HEK293 (cell line): ENCODE measurements at regions not wholly inside any gene's neighbourhood (a gene's known extent, or its start where the extent isn't known, plus 50 kb on each side); places are given as distances from the start of the nearest gene placed in this dataset.

ENCODE experiments used
- MZF1 ChIP-seq: fragments of 450-650 bp; formaldehyde crosslinking; IDR thresholded peaks from 2 replicates; pipeline ENCODE4 v1.5.1; 2017; ENCODE audit warnings: missing biosample characterization, missing genetic modification characterization, borderline replicate concordance
- ZBTB7A ChIP-seq: fragments of 450-650 bp; formaldehyde crosslinking; IDR thresholded peaks from 2 replicates; pipeline ENCODE4 v1.5.1; 2016; ENCODE audit warnings: low read depth, missing biosample characterization, missing genetic modification characterization
- ZNF10 ChIP-seq: fragments of 450-650 bp; formaldehyde crosslinking; IDR thresholded peaks from 2 replicates; pipeline ENCODE4 v1.5.1; 2017; ENCODE audit warnings: missing biosample characterization, missing genetic modification characterization

GRCh38 chr5:77828445-77828844 is 52.3 kb upstream of the TBCA start (continued):
- TF ChIP-seq MZF1 (tag by site-specific recombination) (no peak), ZNF10 (tag by site-specific recombination) (no peak), ZBTB7A (tag by site-specific recombination) (no peak)
